Stimulated activated CD8-positive, alpha-beta memory T cell treated with anti-CD3 and anti-CD28 coated beads, Interleukin-4, amount 100 ng/mL, for 24 hours (primary cell): ENCODE measurements at regions not wholly inside any gene's neighbourhood (a gene's known extent, or its start where the extent isn't known, plus 50 kb on each side); places are given as distances from the start of the nearest gene placed in this dataset.
"Not testable (repeated sequence)": the region's sequence is repeated elsewhere in the genome, so short reads cannot be mapped to it uniquely, and the experiment has no call there.

Source experiments
- DNase-seq: peaks from one replicate; pipeline ENCODE4 v3.0.0-alpha.2; 2020; ENCODE audit warnings: low read depth

- no peak for DNase-seq
These were observed 216.7 kb downstream of the C16orf95 start for GRCh38 chr16:87100306-87101058.

GRCh38 chr16:87101903-87102302, 215.3 kb downstream of the C16orf95 start:
- DNase-seq: no peak

GRCh38 chr16:87107201-87107600, 210.0 kb downstream of the C16orf95 start:
- DNase-seq: no peak

GRCh38 chr16:87108278-87108677, 208.9 kb downstream of the C16orf95 start:
- no peak for DNase-seq

- DNase-seq: no peak
These were observed 208.3 kb downstream of the C16orf95 start for GRCh38 chr16:87108941-87109340.

- DNase-seq: no peak
These were observed 202.4 kb downstream of the C16orf95 start for GRCh38 chr16:87114832-87115231.

- no peak for DNase-seq
These were observed 201.5 kb downstream of the C16orf95 start for GRCh38 chr16:87115646-87116045.

- no peak for DNase-seq
These were observed 199.3 kb downstream of the C16orf95 start for GRCh38 chr16:87117936-87118335.

- DNase-seq: no peak
These were observed 198.0 kb downstream of the C16orf95 start for GRCh38 chr16:87119168-87119567.

- DNase-seq: no peak
These were observed 197.4 kb downstream of the C16orf95 start for GRCh38 chr16:87119748-87120147.

GRCh38 chr16:87121816-87122215, 195.4 kb downstream of the C16orf95 start:
- no peak for DNase-seq

- DNase-seq: no peak
These were observed 193.7 kb downstream of the C16orf95 start for GRCh38 chr16:87123356-87124001.

- not testable (repeated sequence) for DNase-seq
These were observed 192.8 kb downstream of the C16orf95 start for GRCh38 chr16:87124405-87124804.

GRCh38 chr16:87125206-87126155, 191.7 kb downstream of the C16orf95 start:
- DNase-seq: no peak

- no peak for DNase-seq
These were observed 190.7 kb downstream of the C16orf95 start for GRCh38 chr16:87126403-87127025.

- no peak for DNase-seq
These were observed 190.0 kb downstream of the C16orf95 start for GRCh38 chr16:87127061-87127765.

GRCh38 chr16:87127766-87128147, 189.4 kb downstream of the C16orf95 start:
- no peak for DNase-seq

GRCh38 chr16:87129771-87130170, 187.4 kb downstream of the C16orf95 start:
- no peak for DNase-seq

GRCh38 chr16:87131061-87131995, 185.9 kb downstream of the C16orf95 start:
- DNase-seq: no peak

GRCh38 chr16:87131996-87132345, 185.2 kb downstream of the C16orf95 start:
- no peak for DNase-seq
